K562 (cell line): ENCODE measurements at regions not wholly inside any gene's neighbourhood (a gene's known extent, or its start where the extent isn't known, plus 50 kb on each side); places are given as distances from the start of the nearest gene placed in this dataset.

Experiments
- ATAC-seq: fragments of 200-7000 bp; cut with Tn5 transposase; 3 replicates; pipeline ENCODE4 v1.9.1; 2020; ENCODE audit warnings: moderate library complexity
- BruUV-seq: library from RNA; stranded (reverse); fragments of 400-500 nt; replicated peaks from 2 replicates; lab custom pipeline; 2021; lab: Mats Ljungman, UMichigan
- CTCF ChIA-PET: fragments of 300-600 bp; formaldehyde crosslinking; extraction: SDS; loops from one replicate; lab custom pipeline; 2021; ENCODE audit warnings: low intra/inter-chr PET ratio; lab: Yijun Ruan, JAX
- POLR2A ChIA-PET: fragments of 300-600, 350-650 bp; sonication (Branson Sonifier 250); formaldehyde crosslinking; extraction: SDS; loops from one replicate; lab custom pipeline; 2021; ENCODE audit warnings: antibody characterized with exemption, inconsistent platforms; lab: Yijun Ruan, JAX
- DNase-seq, 4 experiments: peaks; one replicate each; pipeline versions ENCODE4 v3.0.0 to v3.0.0-alpha.2; 2011 to 2018; ENCODE audit warnings: low spot score in 3 of 4, mixed read lengths in 3 of 4; ENCODE audit errors: extremely low read depth in 1 of 4
- FAIRE-seq: peaks from 2 replicates; lab custom pipeline; 2011; peaks lifted over from hg19 to GRCh38; lab: Jason Lieb, UNC
- H2AFZ ChIP-seq: 2 replicates; pipeline ENCODE4 v1.6.0; 2011; ENCODE audit warnings: low read depth, low read length, control low read depth, inconsistent platforms
- H3K27ac ChIP-seq: fragments of 200-600 bp; 3 replicates; pipeline ENCODE4 v1.8.0; 2011; ENCODE audit warnings: low read depth, mild to moderate bottlenecking, control low read depth, inconsistent platforms, low read length, moderate library complexity, mixed read lengths; ENCODE audit errors: extremely low read depth
- H3K27me3 ChIP-seq, 2 experiments: fragments of 300-600 bp in 1 of 2; 2 replicates in 1 of 2; 3 replicates in 1 of 2; pipeline versions ENCODE4 v1.6.0 to v1.8.0; 2011; ENCODE audit warnings: inconsistent platforms in 2 of 2, low read length in 2 of 2, mild to moderate bottlenecking in 1 of 2, mixed read lengths in 1 of 2, moderate library complexity in 1 of 2; ENCODE audit not compliant: control insufficient read depth in 2 of 2, insufficient read depth in 2 of 2
- H3K36me3 ChIP-seq: fragments of 300-600 bp; 3 replicates; pipeline ENCODE4 v1.8.0; 2011; ENCODE audit warnings: mild to moderate bottlenecking, low read length, inconsistent platforms; ENCODE audit not compliant: control insufficient read depth, insufficient read depth
- H3K4me1 ChIP-seq, 2 experiments: fragments of 200-600 bp in 1 of 2; replicated peaks in 1 of 2; 2 replicates in 1 of 2; 3 replicates in 1 of 2; pipeline versions ENCODE4 v1.5.1 to v1.8.0; 2011; ENCODE audit warnings: inconsistent platforms in 2 of 2, low read length in 2 of 2, mild to moderate bottlenecking in 1 of 2, mixed read lengths in 1 of 2, moderate library complexity in 1 of 2; ENCODE audit not compliant: control insufficient read depth in 2 of 2, insufficient read depth in 2 of 2
- H3K4me2 ChIP-seq: 2 replicates; pipeline ENCODE4 v1.6.1; 2011; ENCODE audit warnings: low read length, control low read depth, inconsistent platforms, mixed read lengths; ENCODE audit not compliant: insufficient read depth
- H3K4me3 ChIP-seq: fragments of 200-600 bp; sonication (generic), shearing (Covaris generic); 2 replicates; pipeline ENCODE4 v1.5.1; 2016; ENCODE audit warnings: control low read depth, inconsistent platforms
- H3K79me2 ChIP-seq: fragments of 200-600 bp; 3 replicates; pipeline ENCODE4 v1.8.0; 2011; ENCODE audit warnings: low read length, inconsistent platforms; ENCODE audit not compliant: control insufficient read depth, insufficient read depth
- H3K9ac ChIP-seq, 2 experiments: 2 replicates each; pipeline versions ENCODE4 v1.6.0 to v1.6.1; 2011; ENCODE audit warnings: low read depth in 2 of 2, low read length in 2 of 2, control low read depth in 1 of 2, inconsistent platforms in 1 of 2, mild to moderate bottlenecking in 1 of 2, mixed read lengths in 1 of 2; ENCODE audit not compliant: insufficient read depth in 1 of 2
- H3K9me1 ChIP-seq: one replicate; pipeline ENCODE4 v1.6.0; 2011; ENCODE audit warnings: inconsistent platforms, mild to moderate bottlenecking, low read length, moderate library complexity; ENCODE audit not compliant: control insufficient read depth, insufficient read depth
- H3K9me3 ChIP-seq: replicated peaks from 2 replicates; pipeline ENCODE4 v1.5.1; 2011; ENCODE audit warnings: low read depth, low read length, inconsistent platforms; ENCODE audit not compliant: control insufficient read depth, insufficient read depth
- H4K20me1 ChIP-seq: replicated peaks from 2 replicates; pipeline ENCODE4 v1.6.1; 2011; ENCODE audit warnings: low read length, inconsistent platforms, mixed read lengths; ENCODE audit not compliant: control insufficient read depth, insufficient read depth
- BRD4 ChIP-seq: fragments of 200-600 bp; sonication (generic); IDR thresholded peaks from 2 replicates; pipeline ENCODE4 v1.6.1; 2017; ENCODE audit warnings: inconsistent platforms
- ETV5 ChIP-seq: sonication (generic); formaldehyde crosslinking; IDR thresholded peaks from 2 replicates; pipeline ENCODE4 v1.4.0; 2020; ENCODE audit warnings: low read depth, mild to moderate bottlenecking, missing genetic modification reagents
- HDAC3 ChIP-seq: fragments of 450-650 bp; IDR thresholded peaks from 2 replicates; pipeline ENCODE4 v1.6.1; 2018; ENCODE audit warnings: borderline replicate concordance, mild to moderate bottlenecking, moderate library complexity; ENCODE audit not compliant: partially characterized antibody
- HDAC6 ChIP-seq: IDR thresholded peaks from 2 replicates; pipeline ENCODE4 v1.6.1; 2012; ENCODE audit warnings: low read depth, mild to moderate bottlenecking, control low read depth, inconsistent platforms, low read length, moderate library complexity
- ILK ChIP-seq: fragments of 450-650 bp; IDR thresholded peaks from 2 replicates; pipeline ENCODE4 v1.6.1; 2016; ENCODE audit warnings: missing genetic modification characterization, low read depth, mild to moderate bottlenecking, missing compliant biosample characterization, moderate library complexity, borderline replicate concordance
- POLR3G ChIP-seq: IDR thresholded peaks from 2 replicates; pipeline ENCODE4 v1.6.1; 2011; ENCODE audit not compliant: insufficient read length, insufficient replicate concordance; ENCODE audit errors: extremely low read depth
- SIX5 ChIP-seq, 2 experiments: IDR thresholded peaks; 2 replicates each; pipeline ENCODE4 v1.6.1; 2011; ENCODE audit warnings: low read length in 2 of 2, borderline replicate concordance in 1 of 2, low read depth in 1 of 2, mild to moderate bottlenecking in 1 of 2, moderate library complexity in 1 of 2; ENCODE audit not compliant: insufficient read depth in 1 of 2
- THRAP3 ChIP-seq: fragments of 450-650 bp; IDR thresholded peaks from 2 replicates; pipeline ENCODE4 v1.6.1; 2016; ENCODE audit warnings: mild to moderate bottlenecking, inconsistent platforms, borderline replicate concordance
- TSC22D4 ChIP-seq: fragments of 450-650 bp; IDR thresholded peaks from 2 replicates; pipeline ENCODE4 v1.6.1; 2016; ENCODE audit warnings: missing genetic modification characterization, missing biosample characterization, control low read depth
- ZNF76 ChIP-seq: fragments of 250-450 bp; sonication (Bioruptor Pico); IDR thresholded peaks from 2 replicates; pipeline ENCODE4 v1.4.0; 2020; ENCODE audit warnings: mild to moderate bottlenecking, moderate library complexity, borderline replicate concordance
- WGBS: fragments of 100-300 bp; shearing (Covaris generic); methylation state at CpG from one replicate; pipeline ENCODE4 v1.1.6; 2016; ENCODE audit warnings: low coverage, mixed read lengths; ENCODE audit not compliant: insufficient coverage; ENCODE audit errors: missing lambda C conversion rate; 5-methylcytosine and 5-hydroxymethylcytosine counted together
- in situ Hi-C: fragments of 300-500 bp; cut with MboI; formaldehyde crosslinking; loops from 4 replicates; pipeline ENCODE4 v1.15.0; 2018; ENCODE audit warnings: inconsistent platforms, mixed read lengths
- intact Hi-C: fragments of 100-400 bp; cut with micrococcal nuclease; formaldehyde crosslinking; loops from 2 replicates; pipeline ENCODE4 v1.14.2; 2022
- TF ChIP-seq, protein P1 (sequence below): sonication (generic); formaldehyde crosslinking; IDR thresholded peaks from 2 replicates; pipeline ENCODE4 v1.8.1; 2022; ENCODE audit warnings: missing genetic modification reagents
- TF ChIP-seq, protein P2 (sequence below): sonication (generic); formaldehyde crosslinking; IDR thresholded peaks from 2 replicates; pipeline ENCODE4 v1.9.0; 2022; ENCODE audit warnings: mild to moderate bottlenecking, missing genetic modification reagents
- TF ChIP-seq, protein P3 (sequence below): fragments of 450-650 bp; IDR thresholded peaks from 2 replicates; pipeline ENCODE4 v1.6.1; 2016; ENCODE audit warnings: missing biosample characterization, missing genetic modification characterization
- TF ChIP-seq, protein P4 (sequence below): fragments of 450-650 bp; IDR thresholded peaks from one replicate; pipeline ENCODE4 v1.6.1; 2018; ENCODE audit warnings: mild to moderate bottlenecking, moderate library complexity; ENCODE audit not compliant: partially characterized antibody

DNA sequence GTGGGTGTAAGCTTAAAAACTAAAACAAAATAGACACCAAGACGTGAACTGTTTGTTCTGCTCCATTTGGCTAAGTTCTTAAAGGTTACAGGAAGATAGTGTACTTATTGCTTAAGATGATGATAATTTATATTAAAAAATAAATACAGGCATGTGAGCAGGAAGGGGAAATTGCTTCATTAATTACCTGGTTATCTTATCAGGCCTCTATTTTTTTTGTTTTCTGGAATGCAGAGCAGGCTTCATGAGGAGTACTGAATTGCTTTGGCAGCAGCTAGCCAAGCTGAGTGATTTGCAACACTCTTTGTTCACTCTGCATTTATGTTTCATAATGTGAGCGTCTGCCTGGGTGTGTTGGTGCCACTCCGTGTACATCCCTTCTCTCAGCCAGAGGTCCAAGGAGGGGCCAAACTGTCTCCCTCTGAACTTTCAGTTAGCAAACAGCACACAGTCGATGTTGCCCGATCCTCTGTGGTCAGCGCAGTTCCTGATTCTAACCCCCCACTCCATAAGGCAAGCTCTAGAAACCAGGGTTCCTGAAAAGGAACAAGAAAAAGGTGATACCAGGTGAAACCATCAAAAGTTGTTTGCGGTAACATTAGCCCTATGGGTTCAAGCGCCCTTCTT lies 348.2 kb downstream of the SPRY1 start:
- Histone ChIP-seq H3K4me1 (no peaks in the 10 kb centered on the region), H3K36me3 (no peaks in the 10 kb centered on the region), H4K20me1 (no peaks in the 10 kb centered on the region), H3K9me1 (no peaks in the 10 kb centered on the region), H3K79me2 (no peaks in the 10 kb centered on the region), H3K27me3 (no peaks in the 10 kb centered on the region), H3K4me3 (no peak overlapping the region), H3K27ac (no peak overlapping the region), H3K4me2 (no peak overlapping the region), H2AFZ (no peak overlapping the region), H3K9me3 (no peaks in the 10 kb centered on the region), H3K9ac (no peak overlapping the region)
- no peak for DNase-seq
- in situ Hi-C loops (no loop called here), intact Hi-C loops (no loop called here)
- POLR2A ChIA-PET, result interaction anchor here (1.0 kb wide), 1 partner anchor 9 kb away, joined by 3 read pairs; no protein-coding TSS in a partner anchor
- under 1% methylated on average over 8 of the region's 8 CpGs for WGBS
- no TSS peak for BruUV-seq
- no peak for ATAC-seq
- CTCF ChIA-PET, result no interaction called here
- no peak for FAIRE-seq
- TF ChIP-seq BRD4 (no peak), HDAC3 (no peak), TSC22D4 (no peak), ILK (tag) (no peak), HDAC6 (no peak), ETV5 (CRISPR knock-in tag) (no peak), THRAP3 (no peak), SIX5 (IDR thresholded peaks at IDR 0.05; ENCODE audit: borderline replicate concordance in 1 of 2, insufficient read depth in 1 of 2, low read depth in 1 of 2, low read length in 2 of 2) (no peak), ZNF76 (no peak), POLR3G (no peak)
- TF ChIP-seq, protein P1, sequence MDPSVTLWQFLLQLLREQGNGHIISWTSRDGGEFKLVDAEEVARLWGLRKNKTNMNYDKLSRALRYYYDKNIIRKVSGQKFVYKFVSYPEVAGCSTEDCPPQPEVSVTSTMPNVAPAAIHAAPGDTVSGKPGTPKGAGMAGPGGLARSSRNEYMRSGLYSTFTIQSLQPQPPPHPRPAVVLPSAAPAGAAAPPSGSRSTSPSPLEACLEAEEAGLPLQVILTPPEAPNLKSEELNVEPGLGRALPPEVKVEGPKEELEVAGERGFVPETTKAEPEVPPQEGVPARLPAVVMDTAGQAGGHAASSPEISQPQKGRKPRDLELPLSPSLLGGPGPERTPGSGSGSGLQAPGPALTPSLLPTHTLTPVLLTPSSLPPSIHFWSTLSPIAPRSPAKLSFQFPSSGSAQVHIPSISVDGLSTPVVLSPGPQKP, result no peak
- TF ChIP-seq, protein P2, sequence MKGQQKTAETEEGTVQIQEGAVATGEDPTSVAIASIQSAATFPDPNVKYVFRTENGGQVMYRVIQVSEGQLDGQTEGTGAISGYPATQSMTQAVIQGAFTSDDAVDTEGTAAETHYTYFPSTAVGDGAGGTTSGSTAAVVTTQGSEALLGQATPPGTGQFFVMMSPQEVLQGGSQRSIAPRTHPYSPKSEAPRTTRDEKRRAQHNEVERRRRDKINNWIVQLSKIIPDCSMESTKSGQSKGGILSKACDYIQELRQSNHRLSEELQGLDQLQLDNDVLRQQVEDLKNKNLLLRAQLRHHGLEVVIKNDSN (CRISPR knock-in tag), result no peak
- TF ChIP-seq, protein P3, sequence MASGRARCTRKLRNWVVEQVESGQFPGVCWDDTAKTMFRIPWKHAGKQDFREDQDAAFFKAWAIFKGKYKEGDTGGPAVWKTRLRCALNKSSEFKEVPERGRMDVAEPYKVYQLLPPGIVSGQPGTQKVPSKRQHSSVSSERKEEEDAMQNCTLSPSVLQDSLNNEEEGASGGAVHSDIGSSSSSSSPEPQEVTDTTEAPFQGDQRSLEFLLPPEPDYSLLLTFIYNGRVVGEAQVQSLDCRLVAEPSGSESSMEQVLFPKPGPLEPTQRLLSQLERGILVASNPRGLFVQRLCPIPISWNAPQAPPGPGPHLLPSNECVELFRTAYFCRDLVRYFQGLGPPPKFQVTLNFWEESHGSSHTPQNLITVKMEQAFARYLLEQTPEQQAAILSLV, result no peak
- TF ChIP-seq, protein P4, sequence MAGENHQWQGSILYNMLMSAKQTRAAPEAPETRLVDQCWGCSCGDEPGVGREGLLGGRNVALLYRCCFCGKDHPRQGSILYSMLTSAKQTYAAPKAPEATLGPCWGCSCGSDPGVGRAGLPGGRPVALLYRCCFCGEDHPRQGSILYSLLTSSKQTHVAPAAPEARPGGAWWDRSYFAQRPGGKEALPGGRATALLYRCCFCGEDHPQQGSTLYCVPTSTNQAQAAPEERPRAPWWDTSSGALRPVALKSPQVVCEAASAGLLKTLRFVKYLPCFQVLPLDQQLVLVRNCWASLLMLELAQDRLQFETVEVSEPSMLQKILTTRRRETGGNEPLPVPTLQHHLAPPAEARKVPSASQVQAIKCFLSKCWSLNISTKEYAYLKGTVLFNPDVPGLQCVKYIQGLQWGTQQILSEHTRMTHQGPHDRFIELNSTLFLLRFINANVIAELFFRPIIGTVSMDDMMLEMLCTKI, result no peak
- TF ChIP-seq, all 486 proteins: peak for 0
